Thyroid gland (tissue), 4 donors: ENCODE measurements at regions not wholly inside any gene's neighbourhood (a gene's known extent, or its start where the extent isn't known, plus 50 kb on each side); places are given as distances from the start of the nearest gene placed in this dataset.

Experiments used
- CTCF ChIP-seq, 6 experiments: fragments of 200-600 bp in 3 of 6; fragments of 450-650 bp in 3 of 6; sonication (generic) in 3 of 6; IDR thresholded peaks; one replicate each; pipeline ENCODE4 v1.5.1; 2016 to 2019; ENCODE audit warnings: antibody characterized with exemption in 6 of 6, mild to moderate bottlenecking in 2 of 6, inconsistent platforms in 1 of 6, moderate library complexity in 1 of 6
- POLR2A ChIP-seq, 2 donors: fragments of 450-650 bp; IDR thresholded peaks; one replicate each; pipeline ENCODE4 v1.6.1; 2017; ENCODE audit warnings: antibody characterized with exemption in 2 of 2, mild to moderate bottlenecking in 2 of 2, moderate library complexity in 1 of 2

- no peak for TF ChIP-seq CTCF (IDR thresholded peaks at IDR 0.05)
- no peak for TF ChIP-seq POLR2A (IDR thresholded peaks at IDR 0.05)
These were observed 307.8 kb upstream of the AGTR1 start for GRCh38 chr3:148389916-148390315.
